ENCODE measurements at regions not wholly inside any gene's neighbourhood (a gene's known extent, or its start where the extent isn't known, plus 50 kb on each side); places are given as distances from the start of the nearest gene placed in this dataset.

GRCh38 chr10:2014541-2014940, 277.2 kb upstream of the ADARB2 start:
- DNase-seq (ENCODE audit: low spot score) = no peak
- in situ Hi-C loops (cut with MboI; ENCODE audit: low pct_unique_long_range_greater_than_20kb, low sequenced_read_pairs, unreplicated experiment) = no loop called here
- TF ChIP-seq CTCF (IDR thresholded peaks at IDR 0.05; ENCODE audit: extremely low read depth, insufficient read depth, missing control alignments) = no peak

GRCh38 chr10:2012209-2012608, 274.9 kb upstream of the ADARB2 start:
- no peak for TF ChIP-seq CTCF (IDR thresholded peaks at IDR 0.05; ENCODE audit: extremely low read depth, insufficient read depth, missing control alignments)
- no peak for DNase-seq (ENCODE audit: low spot score)
- in situ Hi-C loops (cut with MboI; ENCODE audit: low pct_unique_long_range_greater_than_20kb, low sequenced_read_pairs, unreplicated experiment) = no loop called here

GRCh38 chr10:2011106-2011716, 273.9 kb upstream of the ADARB2 start:
- TF ChIP-seq CTCF (IDR thresholded peaks at IDR 0.05; ENCODE audit: extremely low read depth, insufficient read depth, missing control alignments) = no peak
- in situ Hi-C loops (cut with MboI; ENCODE audit: low pct_unique_long_range_greater_than_20kb, low sequenced_read_pairs, unreplicated experiment) = no loop called here
- no peak for DNase-seq (ENCODE audit: low spot score)

GRCh38 chr10:2005546-2005945, 268.2 kb upstream of the ADARB2 start:
- no peak for DNase-seq (ENCODE audit: low spot score)
- TF ChIP-seq CTCF (IDR thresholded peaks at IDR 0.05; ENCODE audit: extremely low read depth, insufficient read depth, missing control alignments) = no peak
- in situ Hi-C loops (cut with MboI; ENCODE audit: low pct_unique_long_range_greater_than_20kb, low sequenced_read_pairs, unreplicated experiment) = no loop called here

GRCh38 chr10:1992930-1993329, 255.6 kb upstream of the ADARB2 start:
- in situ Hi-C loops (cut with MboI; ENCODE audit: low pct_unique_long_range_greater_than_20kb, low sequenced_read_pairs, unreplicated experiment) = no loop called here
- no peak for DNase-seq (ENCODE audit: low spot score)
- TF ChIP-seq CTCF (IDR thresholded peaks at IDR 0.05; ENCODE audit: extremely low read depth, insufficient read depth, missing control alignments) = no peak

- in situ Hi-C loops (cut with MboI; ENCODE audit: low pct_unique_long_range_greater_than_20kb, low sequenced_read_pairs, unreplicated experiment) = no loop called here
- TF ChIP-seq CTCF (IDR thresholded peaks at IDR 0.05; ENCODE audit: extremely low read depth, insufficient read depth, missing control alignments) = no peak
- DNase-seq (ENCODE audit: low spot score) = no peak
Observed at GRCh38 chr10:1989090-1989489, 251.8 kb upstream of the ADARB2 start.

GRCh38 chr10:1981976-1982375, 244.7 kb upstream of the ADARB2 start:
- TF ChIP-seq CTCF (IDR thresholded peaks at IDR 0.05; ENCODE audit: extremely low read depth, insufficient read depth, missing control alignments) = no peak
- in situ Hi-C loops (cut with MboI; ENCODE audit: low pct_unique_long_range_greater_than_20kb, low sequenced_read_pairs, unreplicated experiment) = no loop called here
- DNase-seq (ENCODE audit: low spot score) = no peak

Measured in GM13977 (cell line).